Choroid plexus epithelial cell (primary cell): ENCODE measurements at regions not wholly inside any gene's neighbourhood (a gene's known extent, or its start where the extent isn't known, plus 50 kb on each side); places are given as distances from the start of the nearest gene placed in this dataset.
A peak's percentile ranks its signal among the peaks of the same experiment; 100 is the strongest.

Experiments
- DNase-seq: peaks from one replicate; pipeline ENCODE4 v3.0.0-alpha.2; 2010; ENCODE audit warnings: low read depth
- H3K4me3 ChIP-seq: 2 replicates; pipeline ENCODE4 v1.5.1; 2011; ENCODE audit warnings: low read depth, mild to moderate bottlenecking, control low read depth, low read length, moderate library complexity
- TF ChIP-seq, protein P1 (sequence below): conservative IDR thresholded peaks from 2 replicates; pipeline ENCODE4 v1.5.1; 2011; ENCODE audit warnings: low read depth, mild to moderate bottlenecking, control low read depth, inconsistent platforms, low read length, moderate library complexity

DNA sequence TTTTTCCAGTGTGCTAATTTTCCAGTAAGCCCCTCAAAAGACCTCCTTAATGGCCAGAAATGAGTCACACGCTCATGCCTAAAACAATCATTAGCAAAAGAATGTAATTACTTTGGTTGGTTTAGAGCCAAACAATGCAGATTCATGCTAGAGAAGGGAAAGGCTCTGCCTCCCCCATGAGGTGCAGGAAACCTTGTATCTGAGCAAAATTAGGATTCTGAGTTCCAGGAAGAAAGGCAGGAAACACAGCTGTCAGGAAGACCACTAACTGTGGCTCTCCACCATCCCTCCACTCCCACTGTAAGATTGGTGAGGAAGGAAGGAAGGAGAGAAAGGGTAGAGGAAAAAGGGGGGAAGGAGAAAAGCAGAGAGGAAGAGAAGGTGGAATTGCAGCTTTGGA is 104.9 kb upstream of the DHX15 start:
- H3K4me3 ChIP-seq = no peak overlapping the region
- no peak for DNase-seq
- TF ChIP-seq, protein P1, sequence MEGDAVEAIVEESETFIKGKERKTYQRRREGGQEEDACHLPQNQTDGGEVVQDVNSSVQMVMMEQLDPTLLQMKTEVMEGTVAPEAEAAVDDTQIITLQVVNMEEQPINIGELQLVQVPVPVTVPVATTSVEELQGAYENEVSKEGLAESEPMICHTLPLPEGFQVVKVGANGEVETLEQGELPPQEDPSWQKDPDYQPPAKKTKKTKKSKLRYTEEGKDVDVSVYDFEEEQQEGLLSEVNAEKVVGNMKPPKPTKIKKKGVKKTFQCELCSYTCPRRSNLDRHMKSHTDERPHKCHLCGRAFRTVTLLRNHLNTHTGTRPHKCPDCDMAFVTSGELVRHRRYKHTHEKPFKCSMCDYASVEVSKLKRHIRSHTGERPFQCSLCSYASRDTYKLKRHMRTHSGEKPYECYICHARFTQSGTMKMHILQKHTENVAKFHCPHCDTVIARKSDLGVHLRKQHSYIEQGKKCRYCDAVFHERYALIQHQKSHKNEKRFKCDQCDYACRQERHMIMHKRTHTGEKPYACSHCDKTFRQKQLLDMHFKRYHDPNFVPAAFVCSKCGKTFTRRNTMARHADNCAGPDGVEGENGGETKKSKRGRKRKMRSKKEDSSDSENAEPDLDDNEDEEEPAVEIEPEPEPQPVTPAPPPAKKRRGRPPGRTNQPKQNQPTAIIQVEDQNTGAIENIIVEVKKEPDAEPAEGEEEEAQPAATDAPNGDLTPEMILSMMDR = no peak

DNA sequence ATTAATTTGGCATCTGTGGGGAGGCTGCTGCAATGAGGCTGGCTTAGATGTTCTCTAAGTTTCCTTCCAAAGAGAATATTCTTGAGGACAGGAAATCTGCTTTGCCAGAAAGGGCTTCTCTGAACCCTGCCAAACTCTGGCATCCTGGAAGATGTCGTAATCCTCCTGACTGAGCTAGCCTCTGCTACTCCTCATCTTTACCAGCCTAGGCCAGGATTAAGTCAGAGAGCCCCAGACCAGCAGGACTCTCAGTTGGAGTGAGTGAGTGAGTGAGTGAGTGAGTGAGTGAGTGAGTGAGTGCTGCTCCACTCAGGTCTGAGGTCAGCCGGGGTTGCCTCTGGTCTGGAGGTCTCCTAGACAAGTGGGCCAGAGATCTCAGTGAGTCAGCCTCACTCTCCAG is 104.9 kb upstream of the SOD3 start:
- H3K4me3 ChIP-seq = no peak overlapping the region
- TF ChIP-seq, protein P1 = no peak
- peak; percentile 9 for DNase-seq

DNA sequence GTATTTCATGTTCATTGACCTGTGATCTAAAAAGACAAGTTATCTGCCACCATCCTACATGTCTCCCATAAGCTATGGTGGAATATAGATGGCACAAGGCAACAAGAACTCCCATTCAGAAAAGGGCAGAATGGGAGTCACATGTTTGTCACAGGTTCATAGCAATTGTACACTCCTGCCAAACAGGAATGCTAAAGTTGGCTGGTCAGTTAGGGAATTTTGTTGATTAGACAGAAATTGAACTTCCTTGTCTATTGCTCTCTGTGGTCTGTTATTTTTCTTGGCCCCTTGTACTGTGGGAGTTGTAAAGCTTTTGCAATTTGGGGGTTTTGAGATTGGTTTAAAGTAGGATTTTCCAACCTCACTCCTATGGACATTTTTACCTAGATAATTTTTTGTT is 101.7 kb upstream of the SOD3 start:
- H3K4me3 ChIP-seq = no peak overlapping the region
- no peak for DNase-seq
- TF ChIP-seq, protein P1 = no peak

DNA sequence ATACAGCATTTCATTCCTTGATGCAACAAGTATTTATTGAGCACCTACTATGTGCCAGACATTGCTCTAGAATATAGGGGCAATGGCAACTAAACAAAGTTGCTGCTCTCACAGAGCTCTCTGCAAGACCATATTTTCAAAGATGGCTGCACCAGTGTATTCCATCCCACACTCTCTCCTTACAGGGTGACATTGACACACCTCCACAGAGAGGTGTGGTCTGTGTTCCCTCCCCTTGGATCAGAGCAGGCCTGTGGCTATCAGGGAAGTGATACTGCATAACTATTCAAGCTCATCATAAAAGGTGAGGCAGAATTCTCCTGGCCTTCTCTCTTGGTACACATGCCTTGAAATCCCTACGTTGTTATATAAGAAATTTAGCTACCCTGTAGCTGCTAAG is 95.3 kb upstream of the SOD3 start:
- TF ChIP-seq, protein P1 = no peak
- no peak overlapping the region for H3K4me3 ChIP-seq
- DNase-seq = no peak

DNA sequence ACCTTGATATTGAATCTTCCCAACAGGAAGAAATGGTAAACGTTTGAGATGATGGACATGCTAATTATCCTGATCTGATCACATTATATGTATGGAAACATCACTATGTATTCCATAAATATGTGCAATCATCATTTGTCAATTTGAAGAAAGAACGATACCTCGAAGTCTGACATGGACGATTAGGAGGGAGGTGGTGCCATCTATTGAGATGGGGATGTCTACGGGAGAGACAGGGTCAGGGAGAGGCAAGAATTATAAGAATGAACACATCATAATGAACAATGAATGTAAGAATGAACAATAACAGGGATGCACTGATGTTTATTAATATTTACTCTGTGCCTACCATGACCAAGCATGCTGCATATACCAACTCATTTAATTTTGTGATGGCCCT is 93.7 kb upstream of the SOD3 start:
- no peak for DNase-seq
- TF ChIP-seq, protein P1 = no peak
- no peak overlapping the region for H3K4me3 ChIP-seq

DNA sequence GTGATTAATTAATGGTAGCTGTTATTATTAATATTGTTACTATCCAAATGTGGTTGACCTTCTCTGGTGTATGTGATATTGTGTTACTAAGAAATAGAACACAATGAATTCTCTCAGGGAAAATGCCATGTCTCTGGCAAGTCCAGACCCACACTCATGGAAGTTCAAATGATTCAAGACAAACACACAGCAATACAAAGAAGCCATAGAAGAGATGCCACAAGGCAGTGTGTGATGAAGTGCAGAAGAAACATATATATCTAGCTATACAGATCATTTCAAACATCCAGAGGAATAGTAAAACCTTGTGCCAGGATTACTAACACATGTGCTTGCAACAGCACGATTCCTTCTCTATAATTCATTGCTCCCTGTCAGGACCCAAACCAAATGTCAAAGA is 93.1 kb upstream of the SOD3 start:
- TF ChIP-seq, protein P1 = no peak
- H3K4me3 ChIP-seq = no peak overlapping the region
- DNase-seq = no peak

DNA sequence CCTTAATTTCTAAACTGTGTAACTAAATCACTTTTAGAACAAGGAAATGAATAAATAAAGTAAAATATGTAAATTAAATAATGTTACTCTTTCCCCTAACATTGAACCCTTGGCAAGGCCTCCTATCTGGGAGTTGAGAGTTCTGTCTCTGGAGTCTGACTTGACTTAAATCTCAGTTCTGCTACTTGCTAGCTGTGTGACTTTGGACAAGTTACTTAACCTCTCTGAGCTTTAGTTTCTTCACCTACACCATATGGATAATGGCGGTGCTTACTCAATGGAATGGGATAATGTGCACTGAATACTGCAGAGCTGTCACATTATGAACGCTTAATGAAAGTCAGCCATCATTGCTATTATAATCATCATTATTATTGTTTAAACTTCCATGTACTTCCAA is 92.1 kb upstream of the SOD3 start:
- TF ChIP-seq, protein P1 = no peak
- no peak overlapping the region for H3K4me3 ChIP-seq
- DNase-seq = no peak
